ENCODE measurements at regions not wholly inside any gene's neighbourhood (a gene's known extent, or its start where the extent isn't known, plus 50 kb on each side); places are given as distances from the start of the nearest gene placed in this dataset.

- TF ChIP-seq POLR2A (IDR thresholded peaks at IDR 0.05; ENCODE audit: control extremely low read depth in 1 of 2, low read depth in 2 of 2, low read length in 2 of 2) (no peak), CTCF (IDR thresholded peaks at IDR 0.05; ENCODE audit: control extremely low read depth in 1 of 3, insufficient read depth in 1 of 3, low read depth in 1 of 3, low read length in 3 of 3) (no peak), YY1 (IDR thresholded peaks at IDR 0.05; ENCODE audit: low read depth, low read length) (no peak), POLR2AphosphoS5 (IDR thresholded peaks at IDR 0.05; ENCODE audit: low read depth, low read length) (no peak), NRF1 (IDR thresholded peaks at IDR 0.05; ENCODE audit: low read depth, low read length) (no peak), RNF2 (IDR thresholded peaks at IDR 0.05; ENCODE audit: borderline replicate concordance, low read depth, low read length, missing control alignments, poor library complexity, severe bottlenecking) (no peak), EZH2 (IDR thresholded peaks at IDR 0.05; ENCODE audit: low read depth, low read length, severe bottlenecking) (no peak), ZNF274 (IDR thresholded peaks at IDR 0.05; ENCODE audit: borderline replicate concordance, extremely low read depth, low read length) (no peak)
- TF ChIP-seq, protein P1, sequence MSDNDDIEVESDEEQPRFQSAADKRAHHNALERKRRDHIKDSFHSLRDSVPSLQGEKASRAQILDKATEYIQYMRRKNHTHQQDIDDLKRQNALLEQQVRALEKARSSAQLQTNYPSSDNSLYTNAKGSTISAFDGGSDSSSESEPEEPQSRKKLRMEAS (IDR thresholded peaks at IDR 0.05): no peak
Measured at GRCh38 chr5:18523380-18523779, 889.1 kb downstream of the TAF11L14 start.

Data from H1 (cell line).